Sigmoid colon (tissue), 3 donors: ENCODE measurements at regions not wholly inside any gene's neighbourhood (a gene's known extent, or its start where the extent isn't known, plus 50 kb on each side); places are given as distances from the start of the nearest gene placed in this dataset.

Source experiments
- CTCF ChIP-seq, 4 experiments: fragments of 450-650 bp in 3 of 4; fragments of 200-600 bp in 1 of 4; IDR thresholded peaks; one replicate each; pipeline ENCODE4 v1.5.1; 2016 to 2019; ENCODE audit warnings: antibody characterized with exemption in 4 of 4, mild to moderate bottlenecking in 3 of 4, moderate library complexity in 2 of 4
- POLR2A ChIP-seq, 2 donors: fragments of 450-650 bp; IDR thresholded peaks; one replicate each; pipeline ENCODE4 v1.6.1; 2016; ENCODE audit warnings: antibody characterized with exemption in 2 of 2, mild to moderate bottlenecking in 2 of 2, moderate library complexity in 2 of 2

DNA sequence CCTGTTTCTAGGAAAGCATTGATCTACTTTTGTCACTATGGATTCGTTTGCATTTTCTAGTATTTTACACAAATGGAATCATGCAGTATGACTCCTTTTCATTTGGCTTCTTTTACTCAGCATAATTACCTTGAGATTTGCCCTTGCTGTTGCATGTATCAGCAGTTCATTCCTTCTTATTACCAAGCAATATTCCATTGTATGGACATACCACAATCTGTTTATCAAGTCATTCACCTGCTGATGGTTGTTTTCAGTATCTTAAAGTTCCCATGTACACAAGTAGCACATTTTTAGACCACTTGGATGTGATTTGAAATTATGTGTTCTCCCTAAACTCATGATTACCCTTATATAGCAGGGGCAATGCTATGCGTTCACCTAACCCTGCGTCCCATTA, 150.0 kb upstream of the UBE2E1 start:
- TF ChIP-seq CTCF (IDR thresholded peaks at IDR 0.05) (no peak), POLR2A (IDR thresholded peaks at IDR 0.05) (no peak)
